ENCODE measurements at regions not wholly inside any gene's neighbourhood (a gene's known extent, or its start where the extent isn't known, plus 50 kb on each side); places are given as distances from the start of the nearest gene placed in this dataset.
"Not testable (repeated sequence)": the region's sequence is repeated elsewhere in the genome, so short reads cannot be mapped to it uniquely, and the experiment has no call there.

- TF ChIP-seq CTCF (IDR thresholded peaks at IDR 0.05; ENCODE audit: low read depth, low read length, poor library complexity, severe bottlenecking); EZH2phosphoT487 (IDR thresholded peaks at IDR 0.05; ENCODE audit: borderline replicate concordance, low read length): not testable (repeated sequence)
Measured at GRCh38 chr17:53208935-53209334, 613.8 kb upstream of the KIF2B start.
